ENCODE measurements at regions not wholly inside any gene's neighbourhood (a gene's known extent, or its start where the extent isn't known, plus 50 kb on each side); places are given as distances from the start of the nearest gene placed in this dataset.
"Not testable (repeated sequence)": the region's sequence is repeated elsewhere in the genome, so short reads cannot be mapped to it uniquely, and the experiment has no call there.

- peak overlapping the region in 1 of 4 donors; percentile 3 for H3K4me3 ChIP-seq
- DNase-seq (ENCODE audit: extremely low spot score) = no peak
- TF ChIP-seq EP300 (IDR thresholded peaks at IDR 0.05) (no peak), POLR2A (IDR thresholded peaks at IDR 0.05; ENCODE audit: low read depth) (no peak), CTCF (IDR thresholded peaks at IDR 0.05) (no peak), POLR2AphosphoS5 (IDR thresholded peaks at IDR 0.05) (no peak)
- H3K27me3 ChIP-seq = peaks cover 0 to 48% (median 12%) of the 10 kb centered on the region in 4 donors
- 70% methylated on average over 32 of the region's 34 CpGs for WGBS
- H3K9me3 ChIP-seq = peaks cover 0 to 27% (median 4%) of the 10 kb centered on the region in 4 donors
- H3K27ac ChIP-seq (replicated peaks in 1 of 4) = no peak overlapping the region
- H3K4me1 ChIP-seq = peaks cover 0 to 8% (median 2%) of the 10 kb centered on the region in 4 donors
- H3K36me3 ChIP-seq = no peaks in the 10 kb centered on the region
- intact Hi-C loops (cut with DNase I) = no loop called here
Observed at GRCh38 chr20:30811885-30812671, 445.4 kb upstream of the DEFB115 start.

GRCh38 chr20:30812739-30813411 is 444.6 kb upstream of the DEFB115 start:
- Histone ChIP-seq H3K4me3 (no peak overlapping the region), H3K4me1 (peaks cover 0 to 8% (median 2%) of the 10 kb centered on the region in 4 donors), H3K36me3 (no peaks in the 10 kb centered on the region), H3K27me3 (peaks cover 0 to 48% (median 12%) of the 10 kb centered on the region in 4 donors), H3K9me3 (peaks cover 0 to 31% (median 4%) of the 10 kb centered on the region in 4 donors), H3K27ac (replicated peaks in 1 of 4) (no peak overlapping the region)
- 73% methylated on average over 27 of the region's 27 CpGs for WGBS
- no peak for DNase-seq (ENCODE audit: extremely low spot score)
- intact Hi-C loops (cut with DNase I) = no loop called here
- TF ChIP-seq EP300 (IDR thresholded peaks at IDR 0.05) = no peak
- no peak for TF ChIP-seq CTCF (IDR thresholded peaks at IDR 0.05)
- TF ChIP-seq POLR2A (IDR thresholded peaks at IDR 0.05; ENCODE audit: low read depth) = no peak
- no peak for TF ChIP-seq POLR2AphosphoS5 (IDR thresholded peaks at IDR 0.05)

- intact Hi-C loops (cut with DNase I) = not testable (repeated sequence)
Observed at GRCh38 chr20:30813412-30814311, 443.8 kb upstream of the DEFB115 start.

GRCh38 chr20:30814312-30814639 is 443.2 kb upstream of the DEFB115 start:
- WGBS = 66% methylated on average over 24 of the region's 24 CpGs
- not testable (repeated sequence) for H3K36me3 ChIP-seq

More at GRCh38 chr20:30813412-30814311, 443.8 kb upstream of the DEFB115 start:
- WGBS = 81% methylated on average over 53 of the region's 53 CpGs
- not testable (repeated sequence) for H3K4me1 ChIP-seq; H3K4me3 ChIP-seq; H3K27ac ChIP-seq (replicated peaks in 1 of 4); H3K36me3 ChIP-seq; DNase-seq (ENCODE audit: extremely low spot score)
- Histone ChIP-seq H3K27me3 (peaks cover 0 to 48% (median 12%) of the 10 kb centered on the region in 4 donors), H3K9me3 (peaks cover 0 to 31% (median 5%) of the 10 kb centered on the region in 4 donors)

GRCh38 chr20:30815027-30815576 is 442.4 kb upstream of the DEFB115 start:
- DNase-seq (ENCODE audit: extremely low spot score); H3K27ac ChIP-seq (replicated peaks in 1 of 4); H3K4me3 ChIP-seq; H3K4me1 ChIP-seq; intact Hi-C loops (cut with DNase I); H3K36me3 ChIP-seq: not testable (repeated sequence)
- Histone ChIP-seq H3K9me3 (peaks cover 0 to 31% (median 7%) of the 10 kb centered on the region in 4 donors), H3K27me3 (peaks cover 0 to 48% (median 12%) of the 10 kb centered on the region in 4 donors)
- WGBS = 69% methylated on average over 13 of the region's 13 CpGs

More at GRCh38 chr20:30814312-30814639, 443.2 kb upstream of the DEFB115 start:
- Histone ChIP-seq H3K27me3 (peaks cover 0 to 48% (median 12%) of the 10 kb centered on the region in 4 donors), H3K9me3 (peaks cover 0 to 31% (median 7%) of the 10 kb centered on the region in 4 donors)
- H3K4me3 ChIP-seq; H3K27ac ChIP-seq (replicated peaks in 1 of 4); H3K4me1 ChIP-seq; intact Hi-C loops (cut with DNase I); DNase-seq (ENCODE audit: extremely low spot score): not testable (repeated sequence)

Data from esophagus muscularis mucosa (tissue), 4 donors.